ENCODE measurements at regions not wholly inside any gene's neighbourhood (a gene's known extent, or its start where the extent isn't known, plus 50 kb on each side); places are given as distances from the start of the nearest gene placed in this dataset.

DNA sequence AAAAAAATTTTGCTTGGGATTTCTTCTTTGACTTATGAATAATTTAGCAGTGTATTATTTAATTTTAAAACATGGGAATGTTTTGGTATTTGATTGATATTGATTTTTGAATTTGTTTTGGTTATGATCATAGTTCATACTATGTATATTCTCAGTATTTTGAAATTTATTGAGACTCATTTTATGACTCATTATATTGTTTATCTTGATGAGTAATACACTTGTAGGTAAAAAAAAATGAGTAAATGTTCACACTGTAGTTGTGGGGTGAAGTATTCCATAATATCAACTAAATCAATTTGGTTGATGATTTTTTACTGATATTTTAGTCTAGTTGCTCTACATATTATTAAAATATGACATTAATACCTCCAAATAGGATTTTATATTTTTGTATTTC, 1142.2 kb downstream of the ADGRL3 start:
- TF ChIP-seq, protein P1, sequence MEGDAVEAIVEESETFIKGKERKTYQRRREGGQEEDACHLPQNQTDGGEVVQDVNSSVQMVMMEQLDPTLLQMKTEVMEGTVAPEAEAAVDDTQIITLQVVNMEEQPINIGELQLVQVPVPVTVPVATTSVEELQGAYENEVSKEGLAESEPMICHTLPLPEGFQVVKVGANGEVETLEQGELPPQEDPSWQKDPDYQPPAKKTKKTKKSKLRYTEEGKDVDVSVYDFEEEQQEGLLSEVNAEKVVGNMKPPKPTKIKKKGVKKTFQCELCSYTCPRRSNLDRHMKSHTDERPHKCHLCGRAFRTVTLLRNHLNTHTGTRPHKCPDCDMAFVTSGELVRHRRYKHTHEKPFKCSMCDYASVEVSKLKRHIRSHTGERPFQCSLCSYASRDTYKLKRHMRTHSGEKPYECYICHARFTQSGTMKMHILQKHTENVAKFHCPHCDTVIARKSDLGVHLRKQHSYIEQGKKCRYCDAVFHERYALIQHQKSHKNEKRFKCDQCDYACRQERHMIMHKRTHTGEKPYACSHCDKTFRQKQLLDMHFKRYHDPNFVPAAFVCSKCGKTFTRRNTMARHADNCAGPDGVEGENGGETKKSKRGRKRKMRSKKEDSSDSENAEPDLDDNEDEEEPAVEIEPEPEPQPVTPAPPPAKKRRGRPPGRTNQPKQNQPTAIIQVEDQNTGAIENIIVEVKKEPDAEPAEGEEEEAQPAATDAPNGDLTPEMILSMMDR (optimal IDR thresholded peaks at IDR 0.05 in 1 of 3, IDR thresholded peaks at IDR 0.05 in 1 of 3, conservative IDR thresholded peaks at IDR 0.05 in 1 of 3; ENCODE audit: extremely low read depth in 1 of 3, insufficient read depth in 2 of 3, low read length in 3 of 3), result no peak
- TF ChIP-seq EZH2 (IDR thresholded peaks at IDR 0.05; ENCODE audit: low read length), result no peak

Data from keratinocyte (primary cell).